Effector memory CD4-positive, alpha-beta T cell (primary cell): ENCODE measurements at regions not wholly inside any gene's neighbourhood (a gene's known extent, or its start where the extent isn't known, plus 50 kb on each side); places are given as distances from the start of the nearest gene placed in this dataset.

Experiments
- DNase-seq, 3 donors: peaks; one replicate each; pipeline ENCODE4 v3.0.0-alpha.2; 2020
- H3K27ac ChIP-seq: 2 replicates; pipeline ENCODE4 v1.7.0; 2013; ENCODE audit warnings: mild to moderate bottlenecking, low read length, moderate library complexity; ENCODE audit not compliant: insufficient read depth, poor library complexity, severe bottlenecking
- H3K27me3 ChIP-seq: replicated peaks from 2 replicates; pipeline ENCODE4 v1.7.0; 2013; ENCODE audit warnings: mild to moderate bottlenecking, low read length; ENCODE audit not compliant: insufficient read depth, control insufficient read depth, poor library complexity, severe bottlenecking
- H3K36me3 ChIP-seq: 2 replicates; pipeline ENCODE4 v1.7.0; 2013; ENCODE audit warnings: mild to moderate bottlenecking, low read length, moderate library complexity; ENCODE audit not compliant: control insufficient read depth, insufficient read depth
- H3K4me1 ChIP-seq: 2 replicates; pipeline ENCODE4 v1.7.0; 2013; ENCODE audit warnings: low read length, mild to moderate bottlenecking; ENCODE audit not compliant: control insufficient read depth, insufficient read depth, poor library complexity, severe bottlenecking
- H3K4me3 ChIP-seq: 2 replicates; pipeline ENCODE4 v1.7.0; 2013; ENCODE audit warnings: low read length, low read depth, mild to moderate bottlenecking; ENCODE audit not compliant: insufficient read depth, poor library complexity, severe bottlenecking
- H3K9me3 ChIP-seq: 2 replicates; pipeline ENCODE4 v1.7.0; 2013; ENCODE audit warnings: mild to moderate bottlenecking, low read length, moderate library complexity; ENCODE audit not compliant: control insufficient read depth

- no peaks in the 10 kb centered on the region for H3K4me1 ChIP-seq
- H3K4me3 ChIP-seq = no peak overlapping the region
- H3K36me3 ChIP-seq = no peaks in the 10 kb centered on the region
- H3K9me3 ChIP-seq = no peaks in the 10 kb centered on the region
- DNase-seq = no peak
- no peaks in the 10 kb centered on the region for H3K27me3 ChIP-seq
- no peak overlapping the region for H3K27ac ChIP-seq
These were observed 1272.5 kb upstream of the CELF2 start for GRCh38 chr10:9745158-9745557.

- Histone ChIP-seq H3K9me3 (no peaks in the 10 kb centered on the region), H3K27me3 (no peaks in the 10 kb centered on the region), H3K27ac (no peak overlapping the region), H3K36me3 (no peaks in the 10 kb centered on the region), H3K4me3 (no peak overlapping the region), H3K4me1 (no peaks in the 10 kb centered on the region)
- DNase-seq = no peak
These were observed 1260.5 kb upstream of the CELF2 start for GRCh38 chr10:9757176-9757575.

GRCh38 chr10:9759596-9759995, 1258.1 kb upstream of the CELF2 start:
- H3K4me1 ChIP-seq = no peaks in the 10 kb centered on the region
- H3K9me3 ChIP-seq = no peaks in the 10 kb centered on the region
- H3K27ac ChIP-seq = no peak overlapping the region
- no peaks in the 10 kb centered on the region for H3K27me3 ChIP-seq
- no peak overlapping the region for H3K4me3 ChIP-seq
- no peak for DNase-seq
- H3K36me3 ChIP-seq = no peaks in the 10 kb centered on the region

GRCh38 chr10:9762966-9763656, 1254.6 kb upstream of the CELF2 start:
- Histone ChIP-seq H3K9me3 (no peaks in the 10 kb centered on the region), H3K27ac (no peak overlapping the region), H3K4me1 (no peaks in the 10 kb centered on the region), H3K27me3 (no peaks in the 10 kb centered on the region), H3K4me3 (no peak overlapping the region), H3K36me3 (no peaks in the 10 kb centered on the region)
- no peak for DNase-seq

GRCh38 chr10:9766762-9767161, 1250.9 kb upstream of the CELF2 start:
- Histone ChIP-seq H3K4me3 (no peak overlapping the region), H3K27ac (no peak overlapping the region), H3K9me3 (no peaks in the 10 kb centered on the region), H3K4me1 (no peaks in the 10 kb centered on the region), H3K27me3 (no peaks in the 10 kb centered on the region), H3K36me3 (no peaks in the 10 kb centered on the region)
- no peak for DNase-seq

- DNase-seq = no peak
- no peak overlapping the region for H3K4me3 ChIP-seq
- H3K27ac ChIP-seq = no peak overlapping the region
- H3K9me3 ChIP-seq = no peaks in the 10 kb centered on the region
- no peaks in the 10 kb centered on the region for H3K36me3 ChIP-seq
- H3K27me3 ChIP-seq = no peaks in the 10 kb centered on the region
- H3K4me1 ChIP-seq = no peaks in the 10 kb centered on the region
These were observed 1236.0 kb upstream of the CELF2 start for GRCh38 chr10:9781666-9782065.

- H3K36me3 ChIP-seq = no peaks in the 10 kb centered on the region
- H3K27ac ChIP-seq = no peak overlapping the region
- H3K9me3 ChIP-seq = no peaks in the 10 kb centered on the region
- H3K4me3 ChIP-seq = no peak overlapping the region
- no peaks in the 10 kb centered on the region for H3K27me3 ChIP-seq
- no peak for DNase-seq
- H3K4me1 ChIP-seq = no peaks in the 10 kb centered on the region
These were observed 1231.6 kb upstream of the CELF2 start for GRCh38 chr10:9786101-9786500.

- Histone ChIP-seq H3K27ac (no peak overlapping the region), H3K36me3 (no peaks in the 10 kb centered on the region), H3K27me3 (no peaks in the 10 kb centered on the region), H3K9me3 (no peaks in the 10 kb centered on the region), H3K4me3 (no peak overlapping the region), H3K4me1 (no peaks in the 10 kb centered on the region)
- DNase-seq = no peak
These were observed 1231.1 kb upstream of the CELF2 start for GRCh38 chr10:9786576-9786975.

- Histone ChIP-seq H3K36me3 (no peaks in the 10 kb centered on the region), H3K27me3 (no peaks in the 10 kb centered on the region), H3K4me1 (no peaks in the 10 kb centered on the region), H3K27ac (no peak overlapping the region), H3K9me3 (no peaks in the 10 kb centered on the region), H3K4me3 (no peak overlapping the region)
- no peak for DNase-seq
These were observed 1227.7 kb upstream of the CELF2 start for GRCh38 chr10:9789996-9790395.

- Histone ChIP-seq H3K9me3 (no peaks in the 10 kb centered on the region), H3K4me3 (no peak overlapping the region), H3K27me3 (no peaks in the 10 kb centered on the region), H3K36me3 (no peaks in the 10 kb centered on the region), H3K4me1 (no peaks in the 10 kb centered on the region), H3K27ac (no peak overlapping the region)
- no peak for DNase-seq
These were observed 1225.5 kb upstream of the CELF2 start for GRCh38 chr10:9792181-9792580.
